Sigmoid colon (tissue), 4 donors: ENCODE measurements at regions not wholly inside any gene's neighbourhood (a gene's known extent, or its start where the extent isn't known, plus 50 kb on each side); places are given as distances from the start of the nearest gene placed in this dataset.

Source experiments
- CTCF ChIP-seq, 4 experiments: fragments of 450-650 bp in 3 of 4; fragments of 200-600 bp in 1 of 4; IDR thresholded peaks; one replicate each; pipeline ENCODE4 v1.5.1; 2016 to 2019; ENCODE audit warnings: antibody characterized with exemption in 4 of 4, mild to moderate bottlenecking in 3 of 4, moderate library complexity in 2 of 4
- POLR2AphosphoS5 ChIP-seq, 4 donors: sonication (generic); formaldehyde crosslinking; IDR thresholded peaks; one replicate each; pipeline ENCODE4 v1.6.1; 2017; ENCODE audit warnings: antibody characterized with exemption in 4 of 4

GRCh38 chr15:87753539-87753938 lies 503.0 kb downstream of the NTRK3 start:
- no peak for TF ChIP-seq CTCF (IDR thresholded peaks at IDR 0.05)
- no peak for TF ChIP-seq POLR2AphosphoS5 (IDR thresholded peaks at IDR 0.05)
